Fibroblast of mammary gland (primary cell): ENCODE measurements at regions not wholly inside any gene's neighbourhood (a gene's known extent, or its start where the extent isn't known, plus 50 kb on each side); places are given as distances from the start of the nearest gene placed in this dataset.

Source experiments
- DNase-seq: peaks from one replicate; pipeline ENCODE4 v3.0.0-alpha.2; 2010; ENCODE audit warnings: low read depth
- H3K4me3 ChIP-seq: 2 replicates; pipeline ENCODE4 v1.5.1; 2011; ENCODE audit warnings: low read depth, mild to moderate bottlenecking, low read length, moderate library complexity; ENCODE audit not compliant: control insufficient read depth
- TF ChIP-seq, protein P1 (sequence below): conservative IDR thresholded peaks from 2 replicates; pipeline ENCODE4 v1.5.1; 2011; ENCODE audit warnings: low read depth, low read length, inconsistent platforms; ENCODE audit not compliant: control insufficient read depth, insufficient read depth

DNA sequence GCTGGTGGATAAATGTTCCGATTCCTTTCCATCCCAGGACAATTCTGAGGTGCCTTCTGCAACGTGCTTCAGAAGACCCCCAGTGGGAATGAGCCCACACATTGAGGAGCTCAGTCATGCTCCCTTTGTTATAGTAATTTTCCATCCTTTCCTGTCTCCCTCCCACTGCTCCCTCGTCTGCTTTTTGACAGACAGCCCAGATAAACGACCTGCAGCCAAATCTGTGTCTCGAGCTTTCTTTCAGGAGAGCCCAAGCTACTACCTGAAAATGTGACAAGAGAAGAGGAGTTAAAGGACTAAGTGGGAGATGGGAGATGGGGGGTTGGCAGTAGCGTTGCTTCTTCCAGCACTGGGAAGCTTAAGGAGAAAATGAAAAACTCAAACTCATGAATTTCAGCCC lies 65.9 kb upstream of the LRRN2 start:
- DNase-seq, result no peak

DNA sequence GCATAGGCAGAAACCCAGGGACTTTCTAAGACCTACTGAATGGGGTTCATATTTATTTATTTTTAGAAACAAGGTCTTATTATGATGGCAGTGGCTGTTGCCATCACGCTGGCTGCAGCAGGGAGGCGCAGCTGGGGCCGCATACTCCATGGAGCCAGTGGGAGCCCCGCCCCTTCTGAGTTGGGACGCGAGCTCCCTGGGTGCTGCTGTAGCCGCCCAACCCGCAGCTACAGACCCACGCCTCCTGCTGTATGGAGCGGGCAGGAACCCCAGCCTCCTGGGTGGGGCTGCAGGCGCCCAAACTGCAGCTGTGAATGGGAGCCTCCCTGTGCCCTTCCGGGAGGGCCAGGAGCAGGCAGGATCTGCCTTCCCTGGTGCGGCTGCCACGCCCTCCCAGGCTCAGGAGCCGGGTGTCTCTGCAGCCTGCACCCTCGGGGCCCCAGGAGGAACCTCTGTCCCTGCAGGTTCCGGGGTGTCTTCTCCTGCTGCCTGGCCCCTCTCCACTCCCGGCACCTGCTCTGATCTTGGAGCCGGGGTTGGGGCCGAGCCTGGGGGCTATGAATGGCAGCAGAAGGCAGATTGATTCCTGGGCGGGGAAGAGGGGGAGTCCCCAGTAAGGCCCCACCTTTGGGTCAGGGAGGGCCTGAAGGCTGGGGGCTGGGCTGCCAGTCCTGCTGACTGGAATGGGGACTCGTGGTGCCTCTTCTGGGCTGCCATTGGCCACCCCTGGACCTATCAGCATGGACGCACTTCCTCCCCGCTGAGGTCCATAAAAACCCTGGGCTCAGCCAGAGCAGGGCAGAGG lies 66.5 kb upstream of the LRRN2 start:
- TF ChIP-seq, protein P1, sequence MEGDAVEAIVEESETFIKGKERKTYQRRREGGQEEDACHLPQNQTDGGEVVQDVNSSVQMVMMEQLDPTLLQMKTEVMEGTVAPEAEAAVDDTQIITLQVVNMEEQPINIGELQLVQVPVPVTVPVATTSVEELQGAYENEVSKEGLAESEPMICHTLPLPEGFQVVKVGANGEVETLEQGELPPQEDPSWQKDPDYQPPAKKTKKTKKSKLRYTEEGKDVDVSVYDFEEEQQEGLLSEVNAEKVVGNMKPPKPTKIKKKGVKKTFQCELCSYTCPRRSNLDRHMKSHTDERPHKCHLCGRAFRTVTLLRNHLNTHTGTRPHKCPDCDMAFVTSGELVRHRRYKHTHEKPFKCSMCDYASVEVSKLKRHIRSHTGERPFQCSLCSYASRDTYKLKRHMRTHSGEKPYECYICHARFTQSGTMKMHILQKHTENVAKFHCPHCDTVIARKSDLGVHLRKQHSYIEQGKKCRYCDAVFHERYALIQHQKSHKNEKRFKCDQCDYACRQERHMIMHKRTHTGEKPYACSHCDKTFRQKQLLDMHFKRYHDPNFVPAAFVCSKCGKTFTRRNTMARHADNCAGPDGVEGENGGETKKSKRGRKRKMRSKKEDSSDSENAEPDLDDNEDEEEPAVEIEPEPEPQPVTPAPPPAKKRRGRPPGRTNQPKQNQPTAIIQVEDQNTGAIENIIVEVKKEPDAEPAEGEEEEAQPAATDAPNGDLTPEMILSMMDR, result no peak
- H3K4me3 ChIP-seq, result no peak overlapping the region
- DNase-seq, result no peak

More for the DNA sequence above, 65.9 kb upstream of the LRRN2 start:
- TF ChIP-seq, protein P1, result no peak
- no peak overlapping the region for H3K4me3 ChIP-seq

DNA sequence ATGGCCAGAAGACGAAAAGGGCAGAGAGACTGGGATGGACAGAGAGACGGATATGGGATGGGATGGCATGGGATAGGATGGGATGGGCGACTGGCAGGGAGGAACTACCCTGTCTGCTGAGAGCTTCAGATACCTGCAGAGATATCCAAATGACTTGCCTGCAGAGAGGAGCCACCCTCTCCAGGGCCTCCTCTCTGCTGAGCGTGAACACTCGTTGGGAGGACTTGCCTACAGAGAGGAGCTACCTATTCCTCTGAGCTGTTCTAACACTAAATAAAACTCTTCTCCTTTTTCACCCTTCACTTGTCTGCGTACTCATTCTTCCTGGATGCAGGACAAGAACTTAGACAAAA lies 67.1 kb upstream of the LRRN2 start:
- TF ChIP-seq, protein P1, result no peak
- H3K4me3 ChIP-seq, result no peak overlapping the region
- DNase-seq, result no peak

DNA sequence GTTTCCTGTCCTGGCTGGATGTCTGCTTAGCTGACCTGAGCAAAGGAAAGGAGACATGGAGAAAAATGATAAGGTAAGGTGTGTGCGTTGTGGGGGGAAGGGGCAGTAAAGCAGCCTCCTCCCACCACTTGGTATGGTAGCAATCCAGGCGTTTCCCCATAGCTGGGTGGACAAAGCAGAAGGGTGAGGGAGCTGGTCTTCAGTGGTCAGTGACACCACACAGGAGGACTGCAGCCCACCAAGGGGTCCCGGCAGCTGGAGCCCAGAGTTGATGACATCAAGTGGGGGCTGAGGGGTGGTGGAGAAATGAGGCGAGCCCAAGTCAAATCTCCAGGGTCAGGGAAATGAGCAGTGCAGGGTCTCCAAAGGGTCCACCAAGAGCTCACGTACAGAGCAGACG lies 69.3 kb upstream of the LRRN2 start:
- DNase-seq, result no peak
- H3K4me3 ChIP-seq, result no peak overlapping the region
- TF ChIP-seq, protein P1, result no peak

DNA sequence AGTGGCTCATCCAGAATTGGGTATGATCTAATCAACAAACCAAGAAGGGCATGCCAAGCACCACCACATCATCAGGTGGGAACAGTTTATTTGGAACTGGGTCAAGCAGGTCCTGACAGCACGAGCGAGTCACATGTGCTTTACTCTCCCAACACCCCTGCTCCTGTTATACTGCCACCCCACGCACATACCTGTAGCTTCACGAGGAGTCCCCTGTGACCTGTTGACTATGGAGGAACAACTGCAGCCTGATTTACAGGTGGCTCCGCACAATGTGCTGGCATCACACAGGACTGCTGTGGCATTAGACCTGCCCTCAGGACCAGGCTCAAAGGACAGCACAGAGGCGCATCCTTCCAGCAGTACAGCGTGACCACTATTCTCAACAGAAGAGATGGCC lies 70.8 kb upstream of the LRRN2 start:
- H3K4me3 ChIP-seq, result no peak overlapping the region
- TF ChIP-seq, protein P1, result no peak
- no peak for DNase-seq

DNA sequence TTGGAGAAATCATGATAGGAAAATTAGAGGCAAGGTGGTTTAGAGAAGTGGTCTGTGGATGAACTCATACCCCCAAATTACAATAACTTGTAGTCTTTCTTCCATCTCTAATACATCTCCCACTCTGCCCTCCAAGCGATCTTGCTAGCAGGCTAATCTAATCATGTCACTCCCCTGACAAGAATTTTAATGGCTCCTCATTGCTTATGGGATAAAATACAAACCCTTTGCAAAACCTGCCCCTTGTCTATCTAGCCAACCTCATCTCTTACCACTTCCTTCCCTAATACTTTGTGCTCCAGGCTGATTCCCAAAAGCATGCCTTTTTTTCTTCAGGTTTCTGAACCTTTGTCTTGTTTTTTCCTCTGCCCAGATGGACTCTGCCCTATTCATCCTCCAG lies 71.3 kb upstream of the LRRN2 start:
- no peak for DNase-seq
- no peak overlapping the region for H3K4me3 ChIP-seq
- TF ChIP-seq, protein P1, result no peak

DNA sequence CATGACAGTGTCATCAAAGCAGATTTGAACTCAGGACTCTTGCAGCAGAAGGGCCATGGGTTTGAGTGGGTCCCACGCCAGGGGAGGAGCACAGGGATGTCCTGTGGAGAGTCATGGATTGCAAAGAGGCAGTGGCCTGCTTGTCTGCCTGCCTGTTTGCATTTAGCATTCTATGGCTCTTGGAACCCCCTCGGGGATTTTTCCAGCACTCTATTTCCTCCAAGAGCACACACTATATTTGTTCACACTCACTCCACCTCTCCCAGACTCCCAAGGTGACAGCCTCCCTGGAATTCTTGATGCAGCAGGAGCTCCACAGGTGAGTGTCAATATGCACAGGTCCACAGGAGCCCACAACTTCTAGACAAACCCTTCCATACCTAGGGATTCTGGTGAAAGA lies 73.1 kb upstream of the LRRN2 start:
- TF ChIP-seq, protein P1, result no peak
- H3K4me3 ChIP-seq, result no peak overlapping the region
- no peak for DNase-seq
